Stimulated activated memory B cell treated with anti-CD40 and anti-IgM and Interleukin-4, amounts not matched to agents 10 μg/mL and 1 μg/mL and 100 μg/mL, for 72 hours (primary cell): ENCODE measurements at regions not wholly inside any gene's neighbourhood (a gene's known extent, or its start where the extent isn't known, plus 50 kb on each side); places are given as distances from the start of the nearest gene placed in this dataset.

Experiments used
- ATAC-seq: fragments of 150-1000 bp; cut with Tn5 transposase; 2 replicates; pipeline ENCODE4 v1.10.0; 2021
- H3K27ac Mint-ChIP-seq: one replicate; pipeline ENCODE4 v1.8.0; 2022; ENCODE audit warnings: mild to moderate bottlenecking, mixed read lengths
- H3K27me3 Mint-ChIP-seq: one replicate; pipeline ENCODE4 v1.8.0; 2022; ENCODE audit warnings: mixed read lengths
- H3K36me3 Mint-ChIP-seq: one replicate; pipeline ENCODE4 v1.8.0; 2022; ENCODE audit warnings: mixed read lengths
- H3K4me1 Mint-ChIP-seq: one replicate; pipeline ENCODE4 v1.8.0; 2022; ENCODE audit warnings: mixed read lengths
- H3K4me3 Mint-ChIP-seq: one replicate; pipeline ENCODE4 v1.8.0; 2022; ENCODE audit warnings: mild to moderate bottlenecking, moderate library complexity, mixed read lengths
- H3K9me3 Mint-ChIP-seq: one replicate; pipeline ENCODE4 v1.8.0; 2022; ENCODE audit warnings: mixed read lengths

DNA sequence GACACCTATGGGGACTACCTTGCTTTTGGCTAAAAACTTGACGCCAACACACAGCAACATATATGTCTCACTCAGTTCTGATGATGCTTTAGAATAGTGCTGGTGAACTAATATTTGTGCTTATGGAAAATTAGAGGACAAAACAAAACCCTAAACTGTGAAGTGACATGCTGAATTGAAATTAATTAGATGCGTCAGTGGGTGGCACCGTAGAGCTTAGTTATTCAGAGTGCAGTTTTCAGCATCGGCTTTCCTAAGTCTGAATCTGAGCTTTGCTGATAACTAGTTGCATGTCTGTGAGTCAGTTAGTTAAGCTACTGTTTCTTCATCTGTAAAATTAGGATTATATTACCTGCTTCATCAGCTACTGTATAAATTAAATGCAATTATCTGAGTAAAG is 245.0 kb upstream of the SORCS1 start:
- no peaks in the 10 kb centered on the region for H3K9me3 Mint-ChIP-seq
- no peaks in the 10 kb centered on the region for H3K36me3 Mint-ChIP-seq
- H3K4me1 Mint-ChIP-seq, result no peaks in the 10 kb centered on the region
- ATAC-seq, result no peak
- H3K27me3 Mint-ChIP-seq, result no peaks in the 10 kb centered on the region
- no peak overlapping the region for H3K4me3 Mint-ChIP-seq
- no peak overlapping the region for H3K27ac Mint-ChIP-seq

DNA sequence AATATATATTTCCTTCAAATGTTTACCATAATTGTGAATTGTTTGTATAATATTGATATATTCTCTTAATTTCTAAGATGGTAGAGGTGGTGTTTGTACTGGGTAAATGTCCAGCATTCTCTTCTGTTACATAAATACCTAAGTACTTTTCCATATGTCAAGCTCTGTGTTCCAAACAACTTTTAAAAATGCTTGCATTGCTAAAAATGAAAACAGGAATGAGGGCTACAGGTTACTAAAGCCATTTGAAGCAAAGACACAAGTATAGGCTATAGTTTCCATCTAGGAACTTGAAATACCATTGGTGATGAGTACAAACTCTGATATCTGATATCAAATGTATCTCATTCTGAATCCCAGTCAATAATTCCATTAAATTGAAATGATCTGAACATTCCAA is 233.6 kb upstream of the SORCS1 start:
- H3K9me3 Mint-ChIP-seq, result peaks cover 3% of the 10 kb centered on the region
- no peak overlapping the region for H3K4me3 Mint-ChIP-seq
- no peak for ATAC-seq
- no peak overlapping the region for H3K27ac Mint-ChIP-seq
- no peaks in the 10 kb centered on the region for H3K36me3 Mint-ChIP-seq
- no peaks in the 10 kb centered on the region for H3K27me3 Mint-ChIP-seq
- H3K4me1 Mint-ChIP-seq, result no peaks in the 10 kb centered on the region

DNA sequence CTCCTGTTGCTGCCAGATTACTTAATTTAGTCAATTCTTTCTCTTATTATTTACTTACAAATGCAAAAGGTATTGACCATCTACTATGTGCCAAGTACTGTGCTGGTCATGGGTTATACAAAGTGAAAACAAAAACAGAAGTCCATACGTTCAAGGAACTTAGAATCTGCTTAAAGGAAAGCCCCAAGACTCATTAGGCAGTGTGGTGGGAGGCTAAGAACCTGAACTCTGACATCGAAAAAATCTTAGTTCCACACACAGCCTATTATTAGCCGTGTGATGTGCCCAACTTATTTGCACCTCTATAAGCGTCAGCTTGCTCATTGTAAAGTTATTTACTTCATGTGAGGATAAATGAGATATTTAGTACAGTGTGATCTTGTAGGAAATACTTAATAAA is 227.4 kb upstream of the SORCS1 start:
- H3K27ac Mint-ChIP-seq, result no peak overlapping the region
- no peaks in the 10 kb centered on the region for H3K27me3 Mint-ChIP-seq
- H3K4me1 Mint-ChIP-seq, result no peaks in the 10 kb centered on the region
- no peaks in the 10 kb centered on the region for H3K9me3 Mint-ChIP-seq
- ATAC-seq, result no peak
- H3K36me3 Mint-ChIP-seq, result no peaks in the 10 kb centered on the region
- H3K4me3 Mint-ChIP-seq, result no peak overlapping the region

DNA sequence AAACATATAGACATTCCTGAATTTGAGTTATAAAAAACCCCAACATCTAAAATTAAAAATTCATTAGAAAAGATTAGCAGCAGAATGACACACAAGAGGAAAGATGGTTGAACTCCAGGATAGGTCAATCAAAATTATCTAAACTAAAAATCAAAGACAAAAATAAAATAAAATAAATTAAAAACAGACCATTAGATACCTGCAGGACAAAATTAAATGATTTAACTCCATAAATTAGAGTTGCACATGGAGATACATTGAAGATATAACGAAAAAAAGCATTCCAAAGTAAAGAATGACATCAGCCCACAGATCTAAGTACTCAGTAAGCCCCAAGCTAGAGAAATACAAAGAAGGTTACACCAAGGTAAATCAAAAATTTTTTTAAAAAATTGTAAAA is 226.1 kb upstream of the SORCS1 start:
- H3K4me3 Mint-ChIP-seq, result no peak overlapping the region
- H3K36me3 Mint-ChIP-seq, result no peaks in the 10 kb centered on the region
- no peak for ATAC-seq
- no peaks in the 10 kb centered on the region for H3K27me3 Mint-ChIP-seq
- no peaks in the 10 kb centered on the region for H3K4me1 Mint-ChIP-seq
- H3K9me3 Mint-ChIP-seq, result no peaks in the 10 kb centered on the region
- no peak overlapping the region for H3K27ac Mint-ChIP-seq

DNA sequence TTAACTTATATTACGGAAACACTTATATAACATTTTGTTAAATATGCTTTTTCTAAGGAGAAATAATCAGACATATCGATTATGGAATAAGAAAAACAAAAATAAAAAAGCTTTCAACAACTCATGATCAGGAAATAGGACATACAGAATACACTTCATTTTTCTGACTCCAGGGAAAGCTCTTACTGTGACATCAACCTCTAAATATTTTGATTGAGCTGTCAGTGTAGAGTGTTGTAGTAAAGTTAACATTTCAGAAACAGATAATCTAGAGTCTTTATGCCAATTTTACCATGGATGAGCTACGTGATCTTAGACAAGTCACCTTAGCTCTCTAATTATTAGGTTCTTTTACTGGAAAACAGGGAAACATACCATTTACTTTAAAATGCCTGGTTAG is 218.9 kb upstream of the SORCS1 start:
- H3K9me3 Mint-ChIP-seq, result no peaks in the 10 kb centered on the region
- no peaks in the 10 kb centered on the region for H3K4me1 Mint-ChIP-seq
- no peaks in the 10 kb centered on the region for H3K36me3 Mint-ChIP-seq
- H3K27ac Mint-ChIP-seq, result no peak overlapping the region
- H3K27me3 Mint-ChIP-seq, result no peaks in the 10 kb centered on the region
- no peak overlapping the region for H3K4me3 Mint-ChIP-seq
- no peak for ATAC-seq

DNA sequence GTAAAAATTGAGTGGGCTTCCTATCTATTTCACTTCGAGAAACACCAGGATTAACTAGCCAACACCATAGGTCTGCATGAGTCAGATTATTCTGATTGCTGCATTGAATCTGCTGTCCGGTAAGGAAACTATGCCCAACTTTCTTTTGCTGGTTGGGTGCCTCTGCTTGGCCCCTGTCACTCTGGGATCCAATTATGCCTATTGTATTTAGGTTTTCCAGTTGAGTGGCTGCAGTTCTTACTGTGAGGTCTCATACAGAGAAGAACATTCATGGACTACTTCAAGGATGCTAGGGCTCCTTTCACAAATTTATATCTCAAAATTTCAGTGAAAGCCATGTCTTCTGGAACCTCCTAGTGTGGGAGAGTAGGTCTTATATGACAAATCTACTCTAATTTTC is 215.1 kb upstream of the SORCS1 start:
- Mint-ChIP-seq H3K4me1 (no peaks in the 10 kb centered on the region), H3K36me3 (no peaks in the 10 kb centered on the region), H3K27me3 (no peaks in the 10 kb centered on the region), H3K9me3 (no peaks in the 10 kb centered on the region), H3K4me3 (no peak overlapping the region), H3K27ac (no peak overlapping the region)
- no peak for ATAC-seq

DNA sequence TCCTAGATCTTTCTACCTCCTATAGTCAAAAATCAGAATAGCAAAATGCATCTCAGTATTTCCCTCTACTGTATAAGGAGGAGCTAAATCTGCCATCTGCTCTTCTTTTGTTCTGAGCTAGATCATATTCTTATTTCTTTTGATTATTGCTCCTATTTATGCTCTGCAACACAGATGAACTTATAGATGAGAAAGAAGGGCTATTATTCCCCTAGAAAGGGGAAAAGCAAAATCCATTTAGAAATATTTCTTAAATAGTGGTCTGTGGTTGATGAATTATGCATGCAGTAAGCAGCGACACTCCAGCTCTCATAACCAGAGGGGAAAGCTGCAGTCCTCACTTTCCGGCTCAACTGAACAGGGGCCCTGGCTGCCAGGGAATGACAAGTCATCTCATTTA is 207.3 kb upstream of the SORCS1 start:
- Mint-ChIP-seq H3K27me3 (no peaks in the 10 kb centered on the region), H3K4me1 (no peaks in the 10 kb centered on the region), H3K4me3 (no peak overlapping the region), H3K9me3 (no peaks in the 10 kb centered on the region), H3K36me3 (no peaks in the 10 kb centered on the region), H3K27ac (no peak overlapping the region)
- no peak for ATAC-seq

DNA sequence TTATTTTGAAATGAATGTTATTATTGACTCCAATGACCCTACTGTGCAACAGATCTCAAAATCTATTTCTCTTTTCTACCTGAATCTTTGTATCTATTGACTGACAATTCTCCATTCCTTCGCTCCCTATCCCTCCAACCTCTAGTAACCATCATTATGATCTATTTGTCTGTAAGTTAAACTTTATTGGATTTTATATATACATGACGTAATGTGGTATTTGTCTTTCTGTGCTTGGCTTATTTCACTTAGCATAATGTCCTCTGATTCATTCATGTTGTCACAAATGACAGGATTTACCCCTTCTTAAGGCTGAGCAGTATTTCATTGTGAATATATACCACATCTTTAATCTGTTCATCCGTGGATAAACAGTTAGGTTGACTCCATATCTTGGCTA is 200.4 kb upstream of the SORCS1 start:
- no peaks in the 10 kb centered on the region for H3K9me3 Mint-ChIP-seq
- no peaks in the 10 kb centered on the region for H3K36me3 Mint-ChIP-seq
- H3K27ac Mint-ChIP-seq, result no peak overlapping the region
- H3K4me1 Mint-ChIP-seq, result no peaks in the 10 kb centered on the region
- no peak overlapping the region for H3K4me3 Mint-ChIP-seq
- no peak for ATAC-seq
- H3K27me3 Mint-ChIP-seq, result no peaks in the 10 kb centered on the region

DNA sequence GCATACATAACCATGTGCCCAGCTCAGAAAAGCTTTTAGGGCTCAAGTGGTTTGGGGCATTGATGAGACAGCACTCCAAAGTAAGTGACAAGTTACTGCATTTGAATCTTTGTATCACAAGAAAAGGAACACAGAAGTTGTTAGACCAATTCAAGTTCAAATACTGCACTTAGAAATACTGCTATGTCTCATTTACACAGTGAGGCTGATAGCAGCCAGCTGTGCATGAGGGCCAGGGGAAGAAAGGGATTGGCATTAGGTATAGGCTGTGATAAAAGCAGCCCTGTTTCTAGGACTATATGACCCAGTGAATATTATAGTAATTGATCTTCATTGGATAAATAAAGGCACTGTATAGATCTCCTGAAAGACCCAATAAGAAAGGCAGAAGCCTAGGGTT is 197.8 kb upstream of the SORCS1 start:
- Mint-ChIP-seq H3K36me3 (no peaks in the 10 kb centered on the region), H3K4me1 (no peaks in the 10 kb centered on the region), H3K27me3 (no peaks in the 10 kb centered on the region), H3K4me3 (no peak overlapping the region), H3K9me3 (no peaks in the 10 kb centered on the region), H3K27ac (no peak overlapping the region)
- ATAC-seq, result no peak

DNA sequence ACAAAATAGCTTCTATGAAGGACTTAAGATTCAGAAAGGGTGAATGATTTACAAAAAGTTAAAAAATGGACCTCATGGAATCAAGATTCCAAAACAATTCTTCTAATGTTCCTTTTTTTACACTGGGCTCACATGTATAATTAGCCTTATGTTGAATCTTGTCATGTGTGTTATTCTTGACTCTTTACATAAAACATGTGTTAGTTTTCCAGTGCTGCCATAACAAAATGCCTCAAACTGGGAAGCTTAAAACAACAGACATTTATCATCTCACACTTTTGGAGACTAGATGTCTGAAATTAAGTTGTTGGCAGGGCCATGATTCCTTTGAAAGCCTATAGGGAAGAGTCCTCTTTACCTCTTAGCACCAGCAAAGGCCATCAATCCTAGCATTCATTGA is 192.5 kb upstream of the SORCS1 start:
- Mint-ChIP-seq H3K4me3 (no peak overlapping the region), H3K9me3 (peaks cover 4% of the 10 kb centered on the region), H3K36me3 (no peaks in the 10 kb centered on the region), H3K4me1 (no peaks in the 10 kb centered on the region), H3K27me3 (no peaks in the 10 kb centered on the region), H3K27ac (no peak overlapping the region)
- no peak for ATAC-seq

DNA sequence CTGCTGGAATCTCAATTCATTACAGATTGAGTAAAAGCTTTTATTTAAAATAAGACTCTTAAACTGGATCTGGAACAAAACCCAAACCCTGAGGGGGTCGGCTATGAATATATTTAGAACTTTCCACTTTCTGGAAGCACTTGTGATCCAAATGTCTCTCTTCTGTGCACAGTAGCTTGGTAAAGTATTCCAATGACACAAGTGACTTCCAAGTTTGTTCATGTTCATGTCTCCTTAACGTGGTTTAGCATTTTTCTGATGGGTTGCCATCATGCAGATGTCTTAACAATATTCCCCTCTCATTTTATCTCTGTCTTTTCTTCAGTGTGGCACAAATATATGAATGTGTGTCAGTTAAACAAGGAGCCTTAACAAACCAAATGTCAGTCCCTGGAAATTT is 191.9 kb upstream of the SORCS1 start:
- Mint-ChIP-seq H3K4me1 (no peaks in the 10 kb centered on the region), H3K36me3 (no peaks in the 10 kb centered on the region), H3K27me3 (no peaks in the 10 kb centered on the region), H3K4me3 (no peak overlapping the region), H3K9me3 (peaks cover 4% of the 10 kb centered on the region), H3K27ac (no peak overlapping the region)
- ATAC-seq, result no peak

DNA sequence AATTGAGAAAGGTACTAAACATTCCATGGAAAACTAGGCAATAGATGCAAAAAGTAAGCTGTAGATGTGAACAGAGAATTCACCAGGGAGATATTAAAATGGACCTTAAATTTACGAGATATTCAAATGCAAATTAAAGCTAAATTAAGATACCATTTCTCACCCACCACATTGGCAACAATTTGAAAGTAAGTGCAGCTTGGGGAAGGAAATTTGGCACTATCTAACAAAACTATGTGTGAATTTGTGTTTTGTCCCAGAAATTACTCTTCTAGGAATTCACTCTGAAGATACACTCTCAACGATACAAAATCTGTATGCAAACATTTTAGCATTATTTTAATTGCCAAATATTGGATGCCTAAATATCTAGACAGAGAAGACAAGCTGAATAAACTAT is 178.2 kb upstream of the SORCS1 start:
- H3K4me1 Mint-ChIP-seq, result no peaks in the 10 kb centered on the region
- no peak overlapping the region for H3K27ac Mint-ChIP-seq
- ATAC-seq, result no peak
- H3K27me3 Mint-ChIP-seq, result no peaks in the 10 kb centered on the region
- H3K36me3 Mint-ChIP-seq, result no peaks in the 10 kb centered on the region
- H3K9me3 Mint-ChIP-seq, result peaks cover 7% of the 10 kb centered on the region
- no peak overlapping the region for H3K4me3 Mint-ChIP-seq

DNA sequence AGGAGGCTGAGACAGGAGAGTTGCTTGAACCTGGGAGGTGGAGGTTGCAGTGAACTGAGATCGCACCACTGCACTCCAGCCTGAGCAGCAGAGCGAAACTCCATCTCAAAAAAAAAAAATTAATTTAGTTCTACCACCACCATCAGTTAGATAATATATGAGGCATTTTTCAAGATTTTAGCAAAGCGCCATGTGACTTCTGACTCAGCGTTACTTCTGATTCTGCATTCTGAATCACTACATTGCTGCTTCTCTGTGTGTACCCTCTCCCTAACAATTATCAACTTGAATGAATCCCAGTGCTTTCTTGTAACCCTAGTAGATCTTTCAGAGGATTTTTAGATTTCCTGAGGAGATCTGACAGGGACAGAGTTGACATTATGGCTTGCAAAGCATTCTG is 176.8 kb upstream of the SORCS1 start:
- no peaks in the 10 kb centered on the region for H3K4me1 Mint-ChIP-seq

DNA sequence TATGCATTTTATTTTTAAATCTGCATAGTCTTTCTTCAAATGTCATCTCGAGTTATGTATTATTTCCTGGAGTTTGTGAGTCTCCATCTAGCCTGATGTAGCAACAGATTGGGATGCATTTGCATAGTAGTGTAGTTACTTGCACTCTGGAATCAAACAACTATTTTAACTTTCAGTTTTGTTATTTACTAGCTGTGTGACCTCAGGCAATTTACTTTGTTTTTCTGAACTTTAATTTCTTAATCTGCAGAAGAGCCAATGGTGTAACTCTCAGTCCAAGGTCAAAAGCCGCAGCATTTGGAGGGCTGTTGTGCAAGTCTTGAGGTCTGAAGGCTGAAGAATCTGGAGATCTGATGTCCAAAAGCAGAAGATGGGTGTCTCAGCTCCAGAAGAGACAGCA is 175.8 kb upstream of the SORCS1 start:
- no peaks in the 10 kb centered on the region for H3K4me1 Mint-ChIP-seq
- no peak overlapping the region for H3K4me3 Mint-ChIP-seq
- ATAC-seq, result no peak
- H3K9me3 Mint-ChIP-seq, result peaks cover 7% of the 10 kb centered on the region
- H3K36me3 Mint-ChIP-seq, result no peaks in the 10 kb centered on the region
- no peaks in the 10 kb centered on the region for H3K27me3 Mint-ChIP-seq
- H3K27ac Mint-ChIP-seq, result no peak overlapping the region

More for the DNA sequence above, 176.8 kb upstream of the SORCS1 start:
- peaks cover 7% of the 10 kb centered on the region for H3K9me3 Mint-ChIP-seq
- H3K4me3 Mint-ChIP-seq, result no peak overlapping the region
- H3K27me3 Mint-ChIP-seq, result no peaks in the 10 kb centered on the region
- ATAC-seq, result no peak
- no peaks in the 10 kb centered on the region for H3K36me3 Mint-ChIP-seq
- no peak overlapping the region for H3K27ac Mint-ChIP-seq

DNA sequence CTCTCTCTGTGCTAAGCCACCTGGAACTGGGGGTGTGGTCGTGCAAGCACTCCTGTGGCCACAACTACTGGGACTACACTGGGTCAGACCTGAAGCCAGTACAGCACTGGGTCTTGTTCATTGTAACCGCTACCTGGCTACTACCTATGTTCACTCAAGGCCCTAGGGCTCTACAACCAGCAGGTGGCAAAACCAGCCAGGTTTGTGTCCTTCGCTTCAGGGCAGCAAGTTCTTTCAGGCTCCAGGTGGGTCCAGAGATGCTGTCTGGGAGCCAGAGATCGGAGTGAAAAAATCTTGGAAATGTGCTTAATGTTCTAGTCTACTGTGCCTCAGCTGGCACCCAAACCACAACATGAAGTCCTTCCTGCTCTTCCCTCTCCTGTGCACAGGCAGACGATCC is 171.6 kb upstream of the SORCS1 start:
- H3K27ac Mint-ChIP-seq, result no peak overlapping the region
- H3K4me1 Mint-ChIP-seq, result no peaks in the 10 kb centered on the region
- no peak overlapping the region for H3K4me3 Mint-ChIP-seq
- ATAC-seq, result no peak
- no peaks in the 10 kb centered on the region for H3K9me3 Mint-ChIP-seq
- H3K36me3 Mint-ChIP-seq, result no peaks in the 10 kb centered on the region
- no peaks in the 10 kb centered on the region for H3K27me3 Mint-ChIP-seq

DNA sequence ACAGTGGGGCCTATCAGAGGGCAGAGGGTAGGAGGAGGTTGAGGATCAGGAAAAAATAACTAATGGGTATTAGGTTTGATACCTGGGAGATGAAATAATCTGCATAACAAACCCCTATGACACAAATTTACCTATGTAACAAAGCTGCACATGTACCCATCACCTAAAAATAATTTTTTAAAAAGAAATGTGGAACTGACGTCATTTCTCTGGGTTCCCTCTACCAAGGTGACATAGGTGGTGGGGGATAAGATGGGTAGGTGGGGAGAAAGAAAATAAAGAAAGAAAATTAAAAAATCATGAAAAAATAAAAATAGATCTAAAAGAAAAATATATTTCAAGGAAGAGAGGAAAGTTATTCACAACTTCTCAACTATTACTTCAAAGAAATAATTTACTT is 153.1 kb upstream of the SORCS1 start:
- Mint-ChIP-seq H3K9me3 (no peaks in the 10 kb centered on the region), H3K27me3 (no peaks in the 10 kb centered on the region), H3K27ac (no peak overlapping the region), H3K4me1 (no peaks in the 10 kb centered on the region), H3K4me3 (no peak overlapping the region), H3K36me3 (no peaks in the 10 kb centered on the region)
- no peak for ATAC-seq

DNA sequence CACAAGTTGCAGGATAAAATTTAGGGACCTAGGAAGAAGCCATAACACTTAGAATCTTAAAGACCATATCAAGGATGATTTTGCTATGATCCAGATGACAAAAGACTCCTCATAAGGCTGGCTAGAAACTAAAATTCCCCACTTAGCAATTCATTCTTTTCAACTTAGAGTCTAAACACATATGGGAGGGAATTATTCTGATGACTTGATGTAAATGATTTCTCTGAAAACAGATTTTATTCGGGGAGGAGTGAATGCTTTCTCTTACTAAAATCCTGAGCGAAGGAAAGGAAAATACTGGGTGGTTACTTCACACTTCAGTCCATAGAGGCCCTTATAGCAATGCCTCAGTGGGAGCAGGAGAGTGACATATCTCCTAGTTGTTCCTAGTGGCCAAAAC is 138.7 kb upstream of the SORCS1 start:
- peaks cover 8% of the 10 kb centered on the region for H3K9me3 Mint-ChIP-seq
- H3K27ac Mint-ChIP-seq, result no peak overlapping the region
- ATAC-seq, result no peak
- no peak overlapping the region for H3K4me3 Mint-ChIP-seq
- no peaks in the 10 kb centered on the region for H3K36me3 Mint-ChIP-seq
- no peaks in the 10 kb centered on the region for H3K4me1 Mint-ChIP-seq
- no peaks in the 10 kb centered on the region for H3K27me3 Mint-ChIP-seq
